ENCODE measurements at regions not wholly inside any gene's neighbourhood (a gene's known extent, or its start where the extent isn't known, plus 50 kb on each side); places are given as distances from the start of the nearest gene placed in this dataset.

DNA sequence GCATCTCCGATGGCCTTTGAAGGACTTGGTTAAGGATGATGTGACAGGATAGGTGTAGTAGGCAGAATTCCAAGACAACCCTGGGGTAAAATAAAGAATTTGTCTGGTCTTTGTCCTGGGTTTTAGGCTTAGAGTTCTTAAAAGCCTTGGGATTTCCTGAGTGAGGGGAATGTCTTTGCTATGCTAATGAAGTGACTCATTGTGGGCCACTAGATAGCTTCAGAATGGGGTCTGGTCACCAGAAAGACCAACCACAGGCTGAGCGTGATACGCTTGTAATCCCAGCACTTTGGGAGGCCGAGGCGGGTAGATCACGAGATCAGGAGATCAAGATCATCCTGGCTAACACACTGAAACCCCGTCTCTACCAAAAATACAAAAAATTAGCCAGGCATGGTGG, 182.8 kb upstream of the TOX3 start:
- H3K9me3 Mint-ChIP-seq (ENCODE audit: low read depth) = peaks cover 13% of the 10 kb centered on the region
- H3K4me3 Mint-ChIP-seq (ENCODE audit: low read depth) = no peak overlapping the region
- no peak for DNase-seq (ENCODE audit: low spot score, unreplicated experiment)
- H3K27me3 Mint-ChIP-seq = peaks cover under 1% of the 10 kb centered on the region
- H3K36me3 Mint-ChIP-seq (ENCODE audit: insufficient read depth) = peaks cover 2% of the 10 kb centered on the region
- TF ChIP-seq, protein P1, sequence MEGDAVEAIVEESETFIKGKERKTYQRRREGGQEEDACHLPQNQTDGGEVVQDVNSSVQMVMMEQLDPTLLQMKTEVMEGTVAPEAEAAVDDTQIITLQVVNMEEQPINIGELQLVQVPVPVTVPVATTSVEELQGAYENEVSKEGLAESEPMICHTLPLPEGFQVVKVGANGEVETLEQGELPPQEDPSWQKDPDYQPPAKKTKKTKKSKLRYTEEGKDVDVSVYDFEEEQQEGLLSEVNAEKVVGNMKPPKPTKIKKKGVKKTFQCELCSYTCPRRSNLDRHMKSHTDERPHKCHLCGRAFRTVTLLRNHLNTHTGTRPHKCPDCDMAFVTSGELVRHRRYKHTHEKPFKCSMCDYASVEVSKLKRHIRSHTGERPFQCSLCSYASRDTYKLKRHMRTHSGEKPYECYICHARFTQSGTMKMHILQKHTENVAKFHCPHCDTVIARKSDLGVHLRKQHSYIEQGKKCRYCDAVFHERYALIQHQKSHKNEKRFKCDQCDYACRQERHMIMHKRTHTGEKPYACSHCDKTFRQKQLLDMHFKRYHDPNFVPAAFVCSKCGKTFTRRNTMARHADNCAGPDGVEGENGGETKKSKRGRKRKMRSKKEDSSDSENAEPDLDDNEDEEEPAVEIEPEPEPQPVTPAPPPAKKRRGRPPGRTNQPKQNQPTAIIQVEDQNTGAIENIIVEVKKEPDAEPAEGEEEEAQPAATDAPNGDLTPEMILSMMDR (IDR thresholded peaks at IDR 0.05; ENCODE audit: unreplicated experiment) = no peak
- H3K27ac Mint-ChIP-seq = no peak overlapping the region
- peaks cover 5% of the 10 kb centered on the region for H3K4me1 Mint-ChIP-seq (ENCODE audit: low read depth)

DNA sequence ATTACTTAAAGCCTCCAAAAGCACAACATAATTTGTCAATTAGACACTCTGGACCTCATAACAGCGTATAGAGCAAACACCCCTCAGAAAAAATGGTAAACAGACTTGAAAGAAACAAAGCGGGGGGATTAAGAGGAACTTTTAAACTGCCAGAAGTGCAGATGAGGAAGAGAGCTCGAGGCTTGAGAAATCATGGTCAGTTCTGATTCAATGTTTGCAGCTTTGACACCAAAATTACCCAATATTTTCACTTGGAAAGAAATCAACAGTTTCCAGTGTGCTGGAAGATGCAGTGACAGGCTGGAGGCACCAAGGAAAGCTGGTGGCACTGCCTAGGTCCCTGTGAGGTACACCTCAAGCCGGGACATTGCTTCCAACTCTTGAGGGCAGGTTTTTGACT, 180.9 kb upstream of the TOX3 start:
- Mint-ChIP-seq H3K4me3 (ENCODE audit: low read depth) (no peak overlapping the region), H3K4me1 (ENCODE audit: low read depth) (peaks cover 3% of the 10 kb centered on the region), H3K36me3 (ENCODE audit: insufficient read depth) (peaks cover 2% of the 10 kb centered on the region), H3K27me3 (peaks cover 2% of the 10 kb centered on the region), H3K9me3 (ENCODE audit: low read depth) (peaks cover 13% of the 10 kb centered on the region), H3K27ac (no peak overlapping the region)
- TF ChIP-seq, protein P1 (IDR thresholded peaks at IDR 0.05; ENCODE audit: unreplicated experiment) = no peak
- DNase-seq (ENCODE audit: low spot score, unreplicated experiment) = no peak

DNA sequence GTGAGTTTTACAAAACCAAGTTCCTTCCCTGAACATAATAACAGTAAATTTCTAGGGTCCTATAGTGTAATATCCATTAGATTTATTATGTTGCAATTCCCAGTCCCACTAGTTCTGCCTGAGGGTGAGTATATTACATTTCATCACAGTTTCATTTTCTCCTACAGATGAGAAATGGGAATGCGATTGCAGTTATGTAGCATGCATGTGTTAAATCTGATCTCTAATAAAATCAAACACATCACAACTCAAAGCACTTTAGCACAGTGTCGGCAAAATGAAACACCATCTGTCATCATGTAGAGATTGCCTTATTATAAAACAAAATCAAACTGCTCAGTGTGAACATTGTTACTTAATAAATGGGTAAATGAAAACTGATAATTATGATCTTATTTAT, 180.5 kb upstream of the TOX3 start:
- no peak for DNase-seq (ENCODE audit: low spot score, unreplicated experiment)
- H3K4me3 Mint-ChIP-seq (ENCODE audit: low read depth) = no peak overlapping the region
- TF ChIP-seq, protein P1 (IDR thresholded peaks at IDR 0.05; ENCODE audit: unreplicated experiment) = no peak
- H3K4me1 Mint-ChIP-seq (ENCODE audit: low read depth) = peaks cover 3% of the 10 kb centered on the region
- H3K36me3 Mint-ChIP-seq (ENCODE audit: insufficient read depth) = peaks cover 2% of the 10 kb centered on the region
- peaks cover 13% of the 10 kb centered on the region for H3K9me3 Mint-ChIP-seq (ENCODE audit: low read depth)
- peaks cover 2% of the 10 kb centered on the region for H3K27me3 Mint-ChIP-seq
- H3K27ac Mint-ChIP-seq = no peak overlapping the region

DNA sequence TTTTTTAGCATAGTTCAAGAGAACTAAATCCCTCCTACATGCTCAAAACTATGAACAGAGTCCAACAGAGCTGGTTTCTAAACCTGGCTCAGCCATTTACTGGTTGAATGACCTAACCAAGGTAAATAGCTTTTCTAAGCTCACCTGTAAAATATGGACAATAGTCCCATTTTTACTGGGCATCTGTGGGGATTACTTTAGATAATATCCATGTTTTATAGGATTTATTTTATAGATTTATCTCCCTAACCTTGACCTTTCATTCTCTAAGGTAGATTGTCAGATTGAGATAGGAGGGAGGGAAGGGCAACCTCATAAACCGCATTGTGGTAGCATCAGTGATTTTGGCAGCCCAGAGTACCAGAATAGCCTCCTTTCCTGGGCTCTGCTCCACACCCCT, 178.5 kb upstream of the TOX3 start:
- peaks cover 19% of the 10 kb centered on the region for H3K4me1 Mint-ChIP-seq (ENCODE audit: low read depth)

DNA sequence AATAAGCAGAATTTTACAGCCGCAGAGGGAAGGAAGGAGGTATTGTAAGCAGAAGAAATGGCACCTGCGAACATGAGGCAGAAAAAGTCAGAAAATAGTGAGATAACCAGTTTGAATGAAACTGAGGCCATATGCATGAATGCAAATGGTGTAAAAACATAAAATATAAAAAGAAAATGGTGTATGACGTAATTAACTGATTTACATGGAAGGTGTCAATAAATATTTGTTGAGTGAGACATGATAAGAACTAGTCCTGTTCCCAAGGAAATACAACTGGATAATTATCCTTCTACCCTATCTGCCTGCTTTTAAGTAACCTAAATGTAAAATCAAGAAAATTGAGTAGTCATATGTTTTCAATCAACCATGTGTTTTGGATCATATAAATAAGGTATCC, 178.1 kb upstream of the TOX3 start:
- Mint-ChIP-seq H3K4me3 (ENCODE audit: low read depth) (no peak overlapping the region), H3K27ac (no peak overlapping the region), H3K9me3 (ENCODE audit: low read depth) (peaks cover 10% of the 10 kb centered on the region), H3K4me1 (ENCODE audit: low read depth) (peaks cover 19% of the 10 kb centered on the region), H3K36me3 (ENCODE audit: insufficient read depth) (no peaks in the 10 kb centered on the region), H3K27me3 (peaks cover 2% of the 10 kb centered on the region)
- TF ChIP-seq, protein P1 (IDR thresholded peaks at IDR 0.05; ENCODE audit: unreplicated experiment) = no peak
- no peak for DNase-seq (ENCODE audit: low spot score, unreplicated experiment)

More for the DNA sequence above, 178.5 kb upstream of the TOX3 start:
- Mint-ChIP-seq H3K27ac (no peak overlapping the region), H3K4me3 (ENCODE audit: low read depth) (no peak overlapping the region), H3K36me3 (ENCODE audit: insufficient read depth) (no peaks in the 10 kb centered on the region), H3K27me3 (peaks cover 2% of the 10 kb centered on the region), H3K9me3 (ENCODE audit: low read depth) (peaks cover 11% of the 10 kb centered on the region)
- no peak for DNase-seq (ENCODE audit: low spot score, unreplicated experiment)
- TF ChIP-seq, protein P1 (IDR thresholded peaks at IDR 0.05; ENCODE audit: unreplicated experiment) = no peak

Measured in progenitor cell of endocrine pancreas (in vitro differentiated cells).